NCI-H1417 (cell line): ENCODE measurements at regions not wholly inside any gene's neighbourhood (a gene's known extent, or its start where the extent isn't known, plus 50 kb on each side); places are given as distances from the start of the nearest gene placed in this dataset.
"Not testable (repeated sequence)": the region's sequence is repeated elsewhere in the genome, so short reads cannot be mapped to it uniquely, and the experiment has no call there.

Experiments
- DNase-seq, 3 experiments: peaks; one replicate each; lab custom pipeline; 2025; lab: John Stamatoyannopoulos, UW

- peak; percentile 14 to 75 (median 70) for DNase-seq
Observed at GRCh38 chr5:107772418-107773310, 101.9 kb upstream of the EFNA5 start.

DNA sequence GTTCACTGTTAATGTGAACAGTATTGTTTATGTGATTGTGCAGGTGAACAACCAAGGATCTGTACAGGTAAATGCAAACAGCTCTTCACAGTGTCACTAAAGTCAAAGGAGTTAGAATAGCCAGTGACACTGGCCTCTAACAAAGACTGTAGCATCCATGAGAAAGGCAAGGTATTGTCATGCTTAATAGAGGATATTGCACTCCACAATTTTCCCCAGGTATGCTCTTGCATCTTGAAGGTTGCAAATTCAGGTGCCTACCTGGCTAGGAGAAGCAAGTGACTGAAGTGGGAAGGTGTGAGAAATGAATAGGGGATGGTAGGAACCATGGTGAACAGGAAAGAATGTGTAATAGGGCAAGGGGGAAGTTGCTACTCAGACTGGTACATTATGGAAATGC is 101.2 kb upstream of the EFNA5 start:
- DNase-seq: peak in 1 of 3 experiments; percentile 1

DNA sequence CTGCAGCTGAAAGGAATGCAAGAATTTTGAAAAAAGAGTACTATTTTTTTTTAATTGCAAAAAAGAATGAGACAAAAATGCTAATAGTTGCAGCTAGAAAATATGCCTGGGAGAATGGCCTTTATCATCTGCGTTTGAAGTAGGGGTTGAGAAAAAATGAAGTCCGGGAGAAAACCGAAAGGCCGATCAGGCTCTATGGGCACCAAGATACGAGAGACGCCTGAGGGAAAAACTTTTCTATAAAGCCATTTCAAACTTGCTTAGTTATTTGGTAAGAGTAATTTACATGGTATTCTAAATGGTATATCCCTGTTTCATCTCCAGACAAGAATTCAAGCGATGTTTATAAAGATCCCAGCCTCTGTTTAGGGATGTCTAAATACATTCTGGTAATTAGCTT is 99.3 kb upstream of the EFNA5 start:
- DNase-seq: no peak

DNA sequence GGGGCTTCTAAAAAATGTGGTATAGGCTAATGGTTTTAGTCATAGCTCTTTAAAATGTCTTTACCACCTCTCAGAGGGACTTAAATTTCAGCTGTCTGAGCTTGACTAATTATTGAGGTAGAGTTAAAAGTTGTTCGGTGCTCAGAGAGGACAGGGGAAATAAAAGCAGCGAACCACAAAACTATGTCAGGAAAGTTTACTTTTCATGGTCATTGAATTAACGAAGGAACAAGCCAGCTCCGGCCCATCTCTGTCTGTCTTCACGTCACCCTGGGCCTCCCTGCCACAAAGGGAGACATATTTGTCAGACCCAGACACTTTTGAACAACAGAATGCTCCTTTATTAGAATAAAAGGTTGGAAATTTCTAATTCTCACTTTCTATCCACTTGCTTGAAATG is 98.8 kb upstream of the EFNA5 start:
- DNase-seq: no peak

DNA sequence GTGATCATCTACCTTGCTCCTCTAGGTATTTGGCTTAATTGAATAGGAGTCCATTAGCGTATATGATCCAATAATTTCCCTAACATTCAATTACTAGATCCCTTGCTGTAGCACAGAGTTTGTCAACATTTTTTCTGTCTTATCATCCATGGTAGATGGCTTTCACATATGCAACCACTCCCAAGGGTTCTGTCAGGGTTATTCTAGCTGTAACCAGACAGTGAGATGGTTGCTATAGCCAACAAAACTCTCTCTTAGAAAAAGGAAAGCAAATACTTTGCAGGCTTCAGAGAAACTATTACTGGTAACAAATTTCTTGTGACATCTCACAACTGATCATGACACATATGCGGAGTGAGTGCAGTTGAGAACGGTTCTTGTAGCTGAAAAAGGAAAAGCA is 96.2 kb upstream of the EFNA5 start:
- DNase-seq: no peak

DNA sequence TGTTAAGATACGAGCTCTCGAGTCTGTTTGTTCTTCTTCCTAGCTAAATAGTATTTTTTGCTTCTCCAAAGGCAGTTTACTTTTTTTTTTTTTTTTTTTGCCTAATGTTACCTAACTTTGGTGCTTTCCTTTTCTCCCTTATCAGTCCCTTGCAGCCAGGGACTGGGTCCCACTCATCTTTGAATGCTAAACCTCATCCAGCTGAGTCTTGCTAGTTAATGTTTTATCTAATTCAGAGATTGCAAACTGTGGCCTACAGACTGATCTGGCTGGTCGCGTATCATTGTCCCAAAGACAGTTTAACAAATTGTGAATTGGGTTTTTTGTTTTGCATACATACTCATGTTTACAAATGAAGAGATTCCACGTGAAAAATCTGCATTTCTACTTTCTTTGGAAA is 95.7 kb upstream of the EFNA5 start:
- no peak for DNase-seq

DNA sequence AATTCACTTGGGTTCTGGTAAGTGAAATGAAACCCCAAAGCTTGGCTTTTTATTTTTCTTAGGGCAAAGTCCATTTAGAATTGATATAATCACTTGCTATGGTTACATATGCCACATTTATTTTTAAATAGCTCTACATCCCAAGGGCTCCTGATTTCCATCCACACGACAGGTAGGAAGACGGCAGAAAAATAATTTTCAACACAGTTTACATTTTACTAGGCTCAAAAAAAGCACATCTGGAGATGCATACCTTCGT is 95.0 kb upstream of the EFNA5 start:
- DNase-seq: no peak

DNA sequence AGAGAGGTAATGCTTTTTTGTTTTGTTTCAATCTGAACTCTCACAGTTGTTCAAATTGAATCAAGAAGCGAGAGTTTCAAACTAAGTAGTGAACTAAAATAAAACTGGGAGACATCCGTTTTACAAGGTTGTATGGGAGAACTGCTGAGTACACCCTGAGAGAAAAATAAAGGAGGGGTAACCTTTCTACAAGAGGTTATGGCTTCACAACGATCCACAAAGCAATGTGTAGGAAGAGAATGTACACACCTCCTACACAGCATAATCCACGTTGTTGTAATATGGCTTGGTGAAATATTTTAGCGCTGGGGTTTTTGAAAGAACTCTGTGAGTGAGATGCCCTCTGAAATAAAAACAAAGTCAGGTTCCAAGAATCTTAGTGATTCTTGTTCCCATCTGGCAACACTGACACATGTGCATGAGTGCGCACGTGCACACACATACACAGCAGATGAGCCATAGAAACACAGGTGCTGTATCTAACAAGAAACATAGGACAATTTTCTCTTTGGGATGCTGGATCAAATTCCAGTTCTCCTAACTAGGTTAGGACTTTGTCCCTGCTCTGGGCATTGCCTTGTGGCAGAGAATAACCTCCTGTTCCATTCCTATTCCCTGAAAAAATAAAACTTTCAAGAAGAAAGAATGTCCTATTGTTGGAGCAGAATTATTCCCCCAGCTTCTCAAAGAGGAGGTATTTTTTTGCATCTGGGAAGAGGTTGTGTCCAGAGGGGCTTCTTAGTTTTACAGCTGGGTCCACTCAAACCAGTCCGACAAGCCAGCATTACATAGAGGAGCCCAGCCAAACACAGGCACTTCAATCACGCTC is 94.5 kb upstream of the EFNA5 start:
- no peak for DNase-seq

DNA sequence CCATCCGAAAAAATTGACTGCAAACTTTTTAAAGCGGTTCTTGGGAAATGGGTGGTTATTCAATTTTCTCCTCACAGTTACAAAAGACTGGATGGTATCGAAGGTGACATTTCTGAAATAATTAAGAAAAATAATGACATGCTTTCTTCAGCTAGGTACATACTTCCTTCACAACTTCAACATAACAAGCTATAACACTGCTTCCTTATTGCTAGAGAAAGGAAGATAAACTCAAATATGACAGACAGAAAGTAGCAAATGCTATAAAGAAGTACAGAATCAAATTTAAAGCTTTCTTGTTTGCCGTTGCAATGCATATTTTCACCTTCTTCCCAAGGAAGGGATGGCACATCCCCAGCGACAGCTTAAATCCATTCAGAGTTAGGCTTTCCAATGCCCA is 93.5 kb upstream of the EFNA5 start:
- DNase-seq: no peak

DNA sequence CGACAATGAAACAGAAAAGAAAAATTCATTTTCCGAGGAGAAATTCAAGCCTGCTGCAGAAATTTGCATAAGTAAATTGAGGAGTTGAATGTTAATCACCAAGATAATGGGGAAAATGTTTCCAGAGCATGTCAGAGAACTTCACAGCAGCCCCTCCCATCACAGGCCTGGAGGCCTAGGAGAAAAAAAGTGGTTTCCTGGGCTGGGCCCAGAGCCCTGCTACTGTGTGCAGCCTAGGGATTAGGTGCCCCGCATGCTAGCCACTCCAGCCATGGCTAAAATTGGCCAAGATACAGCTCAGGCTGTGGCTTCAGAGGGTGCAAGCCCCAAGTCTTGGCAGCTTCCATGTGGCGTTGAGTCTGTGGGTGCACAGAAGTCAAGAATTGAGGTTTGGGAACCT is 82.7 kb upstream of the EFNA5 start:
- no peak for DNase-seq

- DNase-seq: peak in 2 of 3 experiments; percentile 13 to 48
Observed at GRCh38 chr5:107744418-107745330, 73.9 kb upstream of the EFNA5 start.

- no peak for DNase-seq
Observed at GRCh38 chr5:107743373-107744000, 72.8 kb upstream of the EFNA5 start.

DNA sequence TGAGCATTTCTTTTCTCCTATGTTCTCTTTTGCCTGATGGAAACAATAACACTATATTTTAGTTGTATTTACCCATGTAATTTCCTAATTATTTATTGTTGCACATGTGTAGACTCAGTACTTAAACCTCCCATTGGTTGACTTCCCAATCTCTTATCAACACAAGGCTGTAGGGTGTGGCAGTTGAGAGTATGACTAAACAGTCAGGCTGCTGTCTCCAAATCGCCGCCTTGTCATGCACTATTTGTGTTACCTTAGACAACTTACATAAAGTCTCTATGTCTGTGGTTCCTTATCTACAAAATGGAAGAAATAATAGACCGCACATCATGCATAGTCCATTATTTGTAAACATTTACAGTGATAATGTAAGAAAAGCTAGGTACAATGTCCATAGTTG is 68.9 kb upstream of the EFNA5 start:
- peak in 1 of 3 experiments; percentile 20 for DNase-seq

DNA sequence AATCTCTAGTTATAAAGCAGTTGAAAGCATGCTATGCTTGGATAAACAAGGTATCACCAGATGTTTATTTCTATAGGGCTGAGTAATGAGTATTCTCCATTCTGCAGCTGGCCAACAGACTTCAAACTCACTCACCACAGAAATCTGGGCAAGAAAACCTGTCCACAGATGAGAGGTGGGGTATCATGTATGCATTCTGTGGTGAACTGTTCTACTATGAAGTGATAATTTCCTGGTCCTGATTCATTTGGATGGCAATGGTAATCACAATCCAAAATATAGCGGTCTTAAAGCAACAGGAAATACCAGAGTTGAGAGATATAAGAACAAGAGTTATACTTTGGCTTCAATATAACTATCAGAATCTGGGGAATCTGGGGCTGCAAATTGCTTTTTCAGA is 65.9 kb upstream of the EFNA5 start:
- no peak for DNase-seq

GRCh38 chr5:107736089-107736488 is 65.4 kb upstream of the EFNA5 start:
- DNase-seq: not testable (repeated sequence)

DNA sequence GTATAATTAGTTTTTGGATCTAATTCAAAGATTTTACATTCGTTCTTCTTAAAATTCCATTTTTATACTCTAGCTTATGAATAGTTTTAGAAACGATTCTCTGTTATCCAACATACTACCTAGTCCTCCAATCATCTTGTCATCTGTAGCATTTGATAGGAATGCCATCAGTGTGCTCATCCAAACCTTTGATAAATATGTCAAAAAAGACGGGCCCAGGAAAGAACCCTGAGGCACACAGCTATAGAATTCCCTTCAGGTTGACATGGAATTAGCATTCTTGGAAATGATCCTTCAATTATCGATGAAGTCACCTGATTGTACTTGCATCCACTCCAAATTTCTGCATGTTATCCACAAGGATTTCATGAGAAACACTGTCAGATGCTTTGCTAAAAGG is 64.8 kb upstream of the EFNA5 start:
- DNase-seq: no peak

- DNase-seq: no peak
Observed at GRCh38 chr5:107726896-107727295, 56.2 kb upstream of the EFNA5 start.

- DNase-seq: no peak
Observed at GRCh38 chr5:107724642-107725041, 53.9 kb upstream of the EFNA5 start.

DNA sequence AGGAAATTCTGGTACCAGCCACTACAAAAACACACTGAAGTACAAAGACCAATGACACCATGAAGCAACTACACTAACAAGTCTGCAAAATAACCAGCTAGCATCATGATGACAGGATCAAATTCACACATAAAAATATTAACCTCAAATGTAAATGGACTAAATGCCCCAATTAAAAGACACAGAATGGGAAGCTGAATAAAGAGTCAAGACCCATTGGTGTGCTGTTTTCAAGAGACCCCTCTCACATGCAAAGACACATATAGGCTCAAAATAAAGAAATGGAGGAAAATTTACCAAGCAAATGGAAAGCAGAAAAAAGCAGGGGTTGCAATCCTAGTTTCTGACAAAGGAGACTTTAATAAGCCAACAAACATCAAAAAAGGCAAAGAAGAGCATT is 50.5 kb upstream of the EFNA5 start:
- not testable (repeated sequence) for DNase-seq
